GM12864 (cell line): ENCODE measurements at regions not wholly inside any gene's neighbourhood (a gene's known extent, or its start where the extent isn't known, plus 50 kb on each side); places are given as distances from the start of the nearest gene placed in this dataset.

Source experiments
- DNase-seq: peaks from one replicate; pipeline ENCODE4 v3.0.0-alpha.2; 2011; ENCODE audit warnings: low read depth
- H3K4me3 ChIP-seq: 2 replicates; pipeline ENCODE4 v1.5.1; 2011; ENCODE audit warnings: mild to moderate bottlenecking, low read depth, low read length, control low read depth
- CTCF ChIP-seq: IDR thresholded peaks from 2 replicates; pipeline ENCODE4 v1.5.1; 2011; ENCODE audit warnings: low read depth, mild to moderate bottlenecking, moderate library complexity, low read length, control low read depth, inconsistent platforms; ENCODE audit errors: missing control alignments

- DNase-seq = no peak
- TF ChIP-seq CTCF = no peak
- no peak overlapping the region for H3K4me3 ChIP-seq
Observed at GRCh38 chr15:77557564-77557963, 75.1 kb downstream of the LINGO1 start.

GRCh38 chr15:77557144-77557543 lies 75.6 kb downstream of the LINGO1 start:
- no peak overlapping the region for H3K4me3 ChIP-seq
- no peak for DNase-seq
- no peak for TF ChIP-seq CTCF

- TF ChIP-seq CTCF = no peak
Observed at GRCh38 chr15:77556622-77557021, 76.1 kb downstream of the LINGO1 start.

GRCh38 chr15:77555232-77555631 lies 77.5 kb downstream of the LINGO1 start:
- no peak for DNase-seq
- TF ChIP-seq CTCF = no peak
- no peak overlapping the region for H3K4me3 ChIP-seq

More at GRCh38 chr15:77556622-77557021, 76.1 kb downstream of the LINGO1 start:
- H3K4me3 ChIP-seq = no peak overlapping the region
- no peak for DNase-seq

- DNase-seq = no peak
- no peak for TF ChIP-seq CTCF
- no peak overlapping the region for H3K4me3 ChIP-seq
Observed at GRCh38 chr15:77554306-77555080, 78.2 kb downstream of the LINGO1 start.

- H3K4me3 ChIP-seq = no peak overlapping the region
- no peak for TF ChIP-seq CTCF
- DNase-seq = no peak
Observed at GRCh38 chr15:77553695-77554094, 79.0 kb downstream of the LINGO1 start.

GRCh38 chr15:77553257-77553656 lies 79.5 kb downstream of the LINGO1 start:
- no peak for TF ChIP-seq CTCF

More at GRCh38 chr15:77553257-77553656, 79.5 kb downstream of the LINGO1 start:
- H3K4me3 ChIP-seq = no peak overlapping the region
- no peak for DNase-seq
